Heart right ventricle (tissue), 16 donors: ENCODE measurements at regions not wholly inside any gene's neighbourhood (a gene's known extent, or its start where the extent isn't known, plus 50 kb on each side); places are given as distances from the start of the nearest gene placed in this dataset.

Experiments
- ATAC-seq, 8 donors: fragments of 200-7000 bp; cut with Tn5 transposase; one replicate each; pipeline ENCODE4 v1.9.1; 2020; ENCODE audit warnings: mild to moderate bottlenecking in 8 of 8, moderate library complexity in 8 of 8, moderate number of reproducible peaks in 1 of 8
- DNase-seq, 2 donors: peaks; one replicate each; pipeline ENCODE4 v3.0.0-alpha.2; 2020
- H3K27ac ChIP-seq, 10 donors: fragments of 200-600 bp; sonication (generic) in 2 of 10; one replicate each; pipeline versions ENCODE4 v1.5.0 to v1.8.0; 2020 to 2022; ENCODE audit warnings: mild to moderate bottlenecking in 3 of 10
- H3K27me3 ChIP-seq, 7 donors: fragments of 200-600 bp; one replicate each; pipeline ENCODE4 v1.8.0; 2021 to 2022; ENCODE audit warnings: mild to moderate bottlenecking in 2 of 7
- H3K36me3 ChIP-seq, 9 donors: fragments of 200-600 bp; sonication (generic) in 1 of 9; one replicate each; pipeline versions ENCODE4 v1.5.0 to v1.8.0; 2020 to 2022; ENCODE audit warnings: mild to moderate bottlenecking in 2 of 9
- H3K4me1 ChIP-seq, 9 donors: fragments of 200-600 bp; sonication (generic) in 1 of 9; one replicate each; pipeline versions ENCODE4 v1.5.0 to v1.8.0; 2020 to 2022; ENCODE audit warnings: mild to moderate bottlenecking in 4 of 9
- H3K4me3 ChIP-seq, 10 donors: fragments of 200-600 bp; sonication (generic) in 2 of 10; one replicate each; pipeline versions ENCODE4 v1.5.0 to v1.8.0; 2020 to 2022; ENCODE audit warnings: mild to moderate bottlenecking in 7 of 10, moderate library complexity in 2 of 10
- H3K9me3 ChIP-seq, 11 donors: fragments of 200-600 bp in 10 of 11; sonication (generic) in 2 of 11; one replicate each; pipeline versions ENCODE4 v1.5.0 to v1.8.0; 2013 to 2022; ENCODE audit warnings: mild to moderate bottlenecking in 2 of 11, control low read depth in 1 of 11, moderate library complexity in 1 of 11
- WGBS, 2 donors: extraction: QIAGEN DNeasy Blood & Tissue Kit; methylation state at CpG; one replicate each; pipeline ENCODE4 v1.1.7; 2013; ENCODE audit warnings: inconsistent platforms in 1 of 2; 5-methylcytosine and 5-hydroxymethylcytosine counted together
- intact Hi-C, 10 donors: fragments of 100-400 bp; cut with DNase I; formaldehyde crosslinking; loops; one replicate each; pipeline versions ENCODE4 v1.11.1 to v1.14.2; 2022
- TF ChIP-seq, protein P1 (sequence below), 9 donors: fragments of 200-600 bp; sonication (generic) in 2 of 9; IDR thresholded peaks; one replicate each; pipeline versions ENCODE4 v1.5.0 to v1.8.0; 2021 to 2022; ENCODE audit warnings: antibody characterized with exemption in 9 of 9, mild to moderate bottlenecking in 5 of 9, moderate library complexity in 1 of 9
- donor health status: Arrhythmogenic right ventricular cardiomyopathy.
- donor health status: ischemic (EF 13 %, LVEDD 7.1; RV severe dilation, severe dysfunction).
- donor health status: healthy with polysubstance abuse.
- donor health status: DM: no; HTN: yes; CAD: no.
- donor health status: DM: no; HTN: no; CAD: no.
- donor health status: ischemic (EF 25% LVEDD 6.9; RV normal size, moderate dysfunction).
- donor health status: ischemic (EF 25% LVEDD 5.7; RV mildly dilated, moderate dysfunction).
- donor health status: healthy.
- donor health status: DM: yes; HTN: yes; CAD: no.
- donor health status: Ischemic cardiomyopathy.
- donor health status: ischemic (EF 35%, LVEDD 5.7; RV mildly dilated, moderate dysfunction).
- donor health status: nonischemic (EF 11% LVEDD 7.7; RV severe dilation, severe dysfunction).
- donor health status: DM: yes; HTN: yes; CAD: no.
- donor health status: PGD.
- donor health status: ischemic (EF 29% LVEDD 5.4; RV normal size, mild dysfunction).
- donor health status: nonischemic (EF 23%, LVEDD 6.1; RV moderate dilation, normal function).

DNA sequence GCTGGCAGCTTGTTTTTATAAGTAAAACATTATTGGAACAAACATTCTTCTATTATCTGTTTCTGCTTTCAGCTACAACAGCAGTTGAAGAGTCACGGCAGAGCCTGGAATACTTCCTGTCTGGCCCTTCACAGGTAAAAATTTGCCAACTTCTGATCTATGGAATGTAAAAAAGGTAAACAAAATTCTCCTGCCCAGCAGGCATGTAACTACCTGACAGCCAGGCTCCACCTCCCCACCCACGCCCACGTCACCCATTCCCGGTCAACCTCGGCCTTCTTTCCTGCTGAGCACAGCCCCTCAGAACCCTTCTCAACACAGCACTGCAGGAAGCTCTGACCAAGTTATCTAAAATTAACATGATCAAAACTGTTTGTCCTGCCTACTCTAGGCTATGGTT, 166.0 kb downstream of the DLL1 start:
- TF ChIP-seq, protein P1, sequence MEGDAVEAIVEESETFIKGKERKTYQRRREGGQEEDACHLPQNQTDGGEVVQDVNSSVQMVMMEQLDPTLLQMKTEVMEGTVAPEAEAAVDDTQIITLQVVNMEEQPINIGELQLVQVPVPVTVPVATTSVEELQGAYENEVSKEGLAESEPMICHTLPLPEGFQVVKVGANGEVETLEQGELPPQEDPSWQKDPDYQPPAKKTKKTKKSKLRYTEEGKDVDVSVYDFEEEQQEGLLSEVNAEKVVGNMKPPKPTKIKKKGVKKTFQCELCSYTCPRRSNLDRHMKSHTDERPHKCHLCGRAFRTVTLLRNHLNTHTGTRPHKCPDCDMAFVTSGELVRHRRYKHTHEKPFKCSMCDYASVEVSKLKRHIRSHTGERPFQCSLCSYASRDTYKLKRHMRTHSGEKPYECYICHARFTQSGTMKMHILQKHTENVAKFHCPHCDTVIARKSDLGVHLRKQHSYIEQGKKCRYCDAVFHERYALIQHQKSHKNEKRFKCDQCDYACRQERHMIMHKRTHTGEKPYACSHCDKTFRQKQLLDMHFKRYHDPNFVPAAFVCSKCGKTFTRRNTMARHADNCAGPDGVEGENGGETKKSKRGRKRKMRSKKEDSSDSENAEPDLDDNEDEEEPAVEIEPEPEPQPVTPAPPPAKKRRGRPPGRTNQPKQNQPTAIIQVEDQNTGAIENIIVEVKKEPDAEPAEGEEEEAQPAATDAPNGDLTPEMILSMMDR (IDR thresholded peaks at IDR 0.05), result no peak
- Histone ChIP-seq H3K4me1 (peaks cover 6 to 47% (median 11%) of the 10 kb centered on the region in 9 donors), H3K36me3 (no peaks in the 10 kb centered on the region), H3K27ac (no peak overlapping the region), H3K4me3 (no peak overlapping the region), H3K9me3 (peaks cover 0 to 24% (median 16%) of the 10 kb centered on the region in 11 donors), H3K27me3 (no peaks in the 10 kb centered on the region)
- 78 to 81% methylated on average over 5 of the region's 5 CpGs for WGBS, 2 donors
- intact Hi-C loops, result loop anchor here in 2 of 10 donors (5.0 to 10.0 kb wide), 2 partner anchors 78 to 80 kb away; no protein-coding TSS in a partner anchor
- ATAC-seq, result no peak
- DNase-seq, result no peak

DNA sequence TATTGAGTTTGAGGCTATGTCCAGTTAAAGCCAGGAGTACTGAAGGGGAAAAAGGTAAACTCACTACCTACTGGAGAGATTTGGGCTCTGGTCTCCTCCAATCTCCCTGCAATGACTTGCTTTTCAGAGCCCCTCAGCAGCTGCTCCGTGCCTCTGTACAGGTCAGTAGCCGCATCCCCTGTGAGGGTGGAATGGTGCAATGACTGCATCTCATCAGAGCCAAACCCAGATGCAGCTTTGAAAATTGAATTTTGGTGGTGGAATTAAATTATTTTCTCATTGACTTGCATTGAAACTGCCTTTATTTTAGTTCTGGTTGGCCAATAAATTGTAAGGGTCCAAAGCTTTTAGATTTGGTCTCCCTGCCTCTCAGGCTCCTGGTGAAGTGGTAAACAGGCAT, 166.7 kb downstream of the DLL1 start:
- H3K36me3 ChIP-seq, result no peaks in the 10 kb centered on the region
- ATAC-seq, result no peak
- H3K4me1 ChIP-seq, result peaks cover 1 to 40% (median 5%) of the 10 kb centered on the region in 9 donors
- H3K27me3 ChIP-seq, result no peaks in the 10 kb centered on the region
- DNase-seq, result no peak
- 96 to 98% methylated on average over 2 of the region's 2 CpGs for WGBS, 2 donors
- TF ChIP-seq, protein P1 (IDR thresholded peaks at IDR 0.05), result no peak
- H3K27ac ChIP-seq, result no peak overlapping the region
- H3K4me3 ChIP-seq, result no peak overlapping the region
- peaks cover 0 to 31% (median 19%) of the 10 kb centered on the region in 11 donors for H3K9me3 ChIP-seq
- intact Hi-C loops, result loop anchor here in 1 of 10 donors (10.0 kb wide), 1 partner anchor 79 kb away; no protein-coding TSS in a partner anchor

DNA sequence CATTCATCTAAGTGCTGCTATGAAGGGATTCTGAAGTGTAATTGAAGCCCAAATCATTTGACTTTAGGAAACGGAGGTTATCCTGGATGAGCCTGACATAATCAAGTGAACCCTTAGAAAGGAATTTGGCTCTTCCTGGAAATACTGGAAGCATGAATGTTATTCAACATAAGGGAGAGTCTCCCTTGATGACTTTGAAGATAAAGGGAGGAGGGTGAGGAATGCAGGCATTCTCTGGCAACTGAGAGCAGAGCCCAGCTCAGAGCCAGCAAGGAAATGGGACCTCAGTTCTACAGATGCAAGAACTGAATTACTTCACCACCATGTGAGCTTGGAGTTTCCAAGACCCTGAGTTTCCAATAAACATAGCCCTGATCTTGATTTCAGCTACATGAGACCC, 168.2 kb downstream of the DLL1 start:
- H3K27me3 ChIP-seq, result no peaks in the 10 kb centered on the region
- TF ChIP-seq, protein P1 (IDR thresholded peaks at IDR 0.05), result no peak
- H3K4me1 ChIP-seq, result peaks cover 0 to 33% (median 0%) of the 10 kb centered on the region in 9 donors
- no peak overlapping the region for H3K27ac ChIP-seq
- no peak for DNase-seq
- H3K9me3 ChIP-seq, result peaks cover 0 to 41% (median 19%) of the 10 kb centered on the region in 11 donors
- peak in 2 of 8 donors; percentile 33 to 52 for ATAC-seq
- 26 to 43% methylated on average over 1 of the region's 1 CpG for WGBS, 2 donors
- H3K36me3 ChIP-seq, result no peaks in the 10 kb centered on the region
- no peak overlapping the region for H3K4me3 ChIP-seq
- intact Hi-C loops, result loop anchor here in 1 of 10 donors (10.0 kb wide), 1 partner anchor 78 kb away; no protein-coding TSS in a partner anchor

DNA sequence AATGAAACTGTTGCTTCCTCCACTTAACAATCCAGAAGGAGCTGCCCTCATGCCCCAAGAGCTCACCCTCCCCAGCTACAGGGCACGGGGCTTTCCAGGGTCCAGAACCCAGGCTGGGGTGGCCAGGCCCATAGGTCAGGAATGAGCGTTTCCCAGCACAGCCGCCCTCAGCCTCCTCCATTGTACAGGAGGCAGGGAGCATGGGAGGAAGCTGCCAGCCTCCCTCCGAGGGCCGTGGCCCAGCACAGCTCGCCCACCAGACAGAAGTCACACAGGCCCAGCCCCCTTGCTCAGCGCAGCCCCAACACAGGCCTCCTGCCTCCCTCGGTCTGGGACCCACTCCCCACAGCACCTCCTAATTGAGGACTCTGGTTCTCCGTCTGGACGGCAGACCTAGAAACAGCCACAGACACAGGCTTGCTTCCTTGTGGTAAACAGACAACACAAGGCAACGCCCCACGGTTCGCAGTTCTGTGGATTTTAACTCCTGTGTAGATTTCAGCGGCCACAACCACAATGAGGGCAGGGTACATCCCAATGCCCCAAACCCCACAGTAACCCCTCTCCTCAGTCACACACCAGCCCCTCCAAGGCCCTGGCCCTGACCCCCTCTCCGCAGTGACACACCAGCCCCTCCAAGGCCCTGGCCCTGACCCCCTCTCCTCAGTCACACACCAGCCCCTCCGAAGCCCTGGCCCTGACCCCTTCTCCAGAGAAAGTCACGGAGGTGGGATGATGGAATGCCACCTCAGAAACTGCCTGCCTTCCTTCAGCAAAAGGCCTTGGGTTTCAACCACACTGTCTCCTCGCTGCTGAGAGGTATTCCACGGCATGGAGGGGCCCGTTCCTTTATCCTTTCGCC, 173.5 kb downstream of the DLL1 start:
- no peaks in the 10 kb centered on the region for H3K27me3 ChIP-seq
- TF ChIP-seq, protein P1 (IDR thresholded peaks at IDR 0.05), result no peak
- no peak for ATAC-seq
- no peak overlapping the region for H3K27ac ChIP-seq
- WGBS, 2 donors, result 90 to 92% methylated on average over 21 of the region's 21 CpGs
- H3K36me3 ChIP-seq, result no peaks in the 10 kb centered on the region
- DNase-seq, result peak in 1 of 2 donors; percentile 3
- H3K9me3 ChIP-seq, result peaks cover 0 to 41% (median 19%) of the 10 kb centered on the region in 11 donors
- H3K4me1 ChIP-seq, result peaks cover 0 to 8% (median 0%) of the 10 kb centered on the region in 9 donors
- no peak overlapping the region for H3K4me3 ChIP-seq
- intact Hi-C loops, result no loop called here
